Hematopoietic multipotent progenitor cell treated with erythropoietin and hydrocortisone succinate and interleukin-3 and kit ligand, for 4 days (in vitro differentiated cells): ENCODE measurements at regions not wholly inside any gene's neighbourhood (a gene's known extent, or its start where the extent isn't known, plus 50 kb on each side); places are given as distances from the start of the nearest gene placed in this dataset.
"Not testable (repeated sequence)": the region's sequence is repeated elsewhere in the genome, so short reads cannot be mapped to it uniquely, and the experiment has no call there.

Experiments used
- DNase-seq: peaks from one replicate; pipeline ENCODE4 v3.0.0-alpha.2; 2015

GRCh38 chr3:88412346-88412745, 262.6 kb downstream of the C3orf38 start:
- DNase-seq: no peak

- DNase-seq: no peak
Measured at GRCh38 chr3:88416436-88416835, 266.7 kb downstream of the C3orf38 start.

DNA sequence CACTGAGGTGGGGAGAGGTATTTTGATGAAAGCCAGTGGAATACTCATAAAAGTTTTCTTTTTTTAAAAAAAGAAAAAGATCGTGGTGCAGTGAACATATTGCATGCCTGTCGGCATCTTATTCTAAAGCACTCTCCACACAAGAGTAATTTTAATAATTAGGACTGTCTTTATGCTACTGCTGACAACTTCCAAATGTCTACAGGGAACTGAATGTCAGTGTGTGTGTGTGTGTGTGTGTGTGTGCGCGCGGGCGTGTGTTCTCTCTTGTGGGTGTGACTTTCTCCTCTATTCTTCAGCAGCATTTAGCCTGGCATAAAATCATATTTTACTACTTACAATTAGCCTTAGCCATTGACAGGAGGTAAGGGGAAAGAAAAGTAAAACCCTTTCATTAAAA, 268.5 kb downstream of the C3orf38 start:
- no peak for DNase-seq

DNA sequence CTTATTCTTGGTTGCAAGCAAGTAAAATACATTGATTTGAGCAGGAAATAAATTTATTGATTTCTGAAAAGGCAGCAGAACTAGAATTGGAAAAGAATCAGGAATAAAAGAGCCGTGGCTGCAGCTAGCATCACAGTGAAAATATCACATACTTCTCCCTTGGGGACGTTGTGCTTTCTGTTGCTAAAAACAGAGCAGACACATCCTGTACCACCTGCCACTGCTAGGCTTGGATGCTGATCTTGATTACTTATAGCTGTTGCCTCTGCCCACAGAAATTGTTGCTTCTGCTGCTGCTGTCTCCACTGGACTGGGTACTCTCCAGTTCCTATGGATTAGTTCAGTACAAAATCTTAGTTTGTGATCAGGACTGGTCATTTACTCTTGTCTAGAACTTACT, 283.8 kb downstream of the C3orf38 start:
- DNase-seq: no peak

- DNase-seq: no peak
Measured at GRCh38 chr3:88434001-88434400, 284.2 kb downstream of the C3orf38 start.

DNA sequence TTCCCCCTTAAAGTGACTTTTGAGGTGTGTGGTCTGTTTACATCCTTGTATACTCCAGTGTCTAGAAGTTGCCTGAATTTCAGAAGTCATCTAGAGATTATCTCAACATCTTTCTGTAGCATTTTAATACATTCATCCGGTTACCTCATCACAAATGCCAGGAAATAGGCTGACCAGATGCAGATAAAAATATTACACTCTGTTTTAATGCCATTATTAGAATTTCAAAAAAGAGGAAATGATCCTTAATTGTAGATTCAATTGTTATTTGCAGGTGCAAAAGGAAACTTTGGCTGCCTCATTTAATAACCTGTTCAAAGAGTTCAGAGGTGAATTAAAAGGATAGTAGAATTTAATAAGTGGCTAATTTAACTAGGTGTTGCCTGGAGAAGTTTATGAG, 290.9 kb downstream of the C3orf38 start:
- no peak for DNase-seq

DNA sequence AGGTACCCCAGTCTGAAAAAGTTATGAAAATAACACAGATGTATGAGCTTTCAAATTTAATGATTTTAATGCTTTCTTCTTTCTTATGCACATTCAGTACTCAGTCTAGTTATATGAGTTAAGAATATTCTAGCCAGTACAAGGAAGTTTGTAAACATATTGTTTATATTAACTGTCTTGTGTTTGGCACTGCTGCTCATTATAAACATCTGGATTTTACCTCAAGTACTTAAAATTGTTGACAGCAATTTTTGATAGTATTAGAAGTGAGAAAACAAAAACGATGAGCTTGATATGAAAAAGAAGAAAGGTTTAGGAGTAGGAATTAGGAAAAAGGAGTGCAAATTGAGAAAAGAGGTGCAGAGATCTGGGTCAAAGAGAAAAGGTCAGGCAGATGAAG, 293.3 kb downstream of the C3orf38 start:
- DNase-seq: no peak

- no peak for DNase-seq
Measured at GRCh38 chr3:88444251-88444650, 294.5 kb downstream of the C3orf38 start.

- DNase-seq: no peak
Measured at GRCh38 chr3:88452228-88452627, 302.5 kb downstream of the C3orf38 start.

DNA sequence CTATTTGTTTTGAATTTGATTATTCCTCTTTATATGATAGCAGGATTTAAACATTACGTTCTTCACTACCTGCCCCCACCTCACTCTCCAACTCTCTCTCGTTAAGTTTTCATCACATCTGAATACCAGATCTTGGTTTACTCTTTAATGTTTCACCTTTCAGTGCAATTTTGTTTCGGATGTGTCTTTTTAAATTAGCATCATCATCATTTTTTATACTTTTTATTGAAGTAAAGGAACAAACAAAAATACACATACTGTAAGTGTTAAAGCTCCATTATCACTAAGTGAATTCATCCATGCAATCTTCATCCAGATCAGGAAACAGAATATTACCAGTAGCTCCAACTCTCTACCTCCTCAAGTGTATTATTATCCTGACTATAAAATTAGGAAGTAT, 310.6 kb downstream of the C3orf38 start:
- no peak for DNase-seq

DNA sequence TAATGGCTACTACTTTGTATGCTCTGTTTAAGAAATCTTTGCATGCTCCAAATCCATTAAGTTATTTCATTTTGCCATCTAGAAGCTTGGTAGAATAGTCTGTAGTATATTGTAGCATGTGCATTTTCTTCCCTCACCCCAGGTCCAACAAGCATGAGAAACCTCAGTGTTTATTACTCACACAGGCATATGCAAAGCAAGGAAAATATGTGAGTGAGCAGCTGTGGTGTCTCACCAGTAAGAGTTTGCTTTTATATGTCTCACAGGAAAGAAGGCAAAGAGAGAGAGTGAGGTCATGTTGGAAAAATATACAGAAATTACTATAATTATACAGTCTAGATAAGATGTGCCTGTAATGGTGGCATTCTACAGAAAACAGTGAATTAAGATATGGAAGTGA, 312.5 kb downstream of the C3orf38 start:
- DNase-seq: no peak

DNA sequence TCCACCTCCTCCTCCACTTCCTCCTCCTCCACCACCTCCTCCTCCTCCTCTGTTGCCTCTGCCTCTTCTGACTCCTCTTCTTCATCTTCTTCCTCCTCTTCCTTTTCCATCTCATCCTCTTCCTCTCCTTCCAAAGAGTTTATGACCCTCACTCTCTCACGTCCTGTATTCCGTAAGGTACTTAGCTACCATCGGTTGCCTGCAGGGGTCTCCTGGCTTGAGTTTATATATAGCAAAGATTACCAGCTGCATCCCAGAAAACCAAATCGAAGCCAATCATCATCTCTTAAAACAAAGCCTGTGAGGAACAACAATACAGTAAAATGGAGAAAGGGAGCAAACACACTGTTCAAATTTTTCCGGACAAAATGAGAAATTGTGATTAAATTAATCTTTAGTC, 317.4 kb downstream of the C3orf38 start:
- DNase-seq: no peak

GRCh38 chr3:88469216-88469615, 319.5 kb downstream of the C3orf38 start:
- no peak for DNase-seq

DNA sequence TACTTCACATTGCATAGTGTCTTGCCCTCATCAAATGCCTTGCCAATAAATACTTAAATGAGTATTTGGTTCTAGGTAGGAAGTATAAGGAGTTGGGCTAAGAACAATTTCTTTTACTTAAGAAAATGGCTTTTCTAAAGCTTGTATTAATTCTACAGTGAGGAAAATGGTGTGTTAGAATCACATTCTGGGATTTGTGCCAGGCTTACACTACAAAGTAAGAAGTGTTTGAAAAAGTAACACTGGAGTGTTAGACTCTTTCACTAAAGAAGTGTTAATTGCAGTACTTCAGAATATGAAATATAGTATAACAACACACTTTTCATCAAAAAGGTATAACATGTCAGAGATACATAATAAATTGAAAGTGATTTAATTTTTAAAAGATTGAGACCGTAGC, 328.7 kb downstream of the C3orf38 start:
- no peak for DNase-seq

DNA sequence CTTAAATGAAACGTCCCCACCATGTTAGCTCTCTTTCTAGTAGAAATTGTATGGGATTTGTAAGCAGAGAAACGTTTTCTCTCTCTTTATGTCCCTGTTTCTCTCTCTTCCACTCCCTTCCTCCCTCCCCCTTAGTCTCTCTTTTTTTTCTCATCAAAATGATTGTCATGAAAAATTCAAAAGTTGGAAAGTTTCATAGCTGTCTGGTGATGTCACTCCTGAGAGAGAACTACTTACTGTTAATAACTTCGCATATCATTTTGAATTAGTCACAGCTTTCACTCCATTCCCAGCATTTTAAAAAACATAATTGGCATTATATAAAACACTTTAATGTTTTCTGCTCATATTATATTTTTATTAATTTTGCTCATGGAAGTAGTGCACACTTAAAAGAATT, 331.1 kb downstream of the C3orf38 start:
- no peak for DNase-seq

GRCh38 chr3:88485001-88485400, 335.2 kb downstream of the C3orf38 start:
- no peak for DNase-seq

- not testable (repeated sequence) for DNase-seq
Measured at GRCh38 chr3:88508818-88509217, 359.1 kb downstream of the C3orf38 start.

DNA sequence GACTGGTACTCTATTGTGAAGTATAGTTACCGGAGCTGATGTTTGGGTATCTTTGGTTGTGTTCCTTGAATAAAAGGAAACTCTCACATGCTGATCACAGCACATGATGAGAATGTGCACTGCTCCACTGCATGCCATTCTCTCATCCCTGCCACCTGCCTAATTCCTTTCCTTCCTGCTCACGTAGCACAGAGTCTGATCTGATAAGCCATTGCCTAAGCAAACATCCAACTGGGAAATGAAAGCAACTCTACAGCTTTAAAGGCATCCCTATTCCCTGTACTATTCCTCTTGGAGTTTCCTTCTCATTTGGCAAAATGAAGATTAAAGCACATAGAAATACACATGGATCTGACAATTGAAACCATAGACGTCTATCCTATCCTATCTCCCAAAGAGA, 359.8 kb downstream of the C3orf38 start:
- DNase-seq: no peak

DNA sequence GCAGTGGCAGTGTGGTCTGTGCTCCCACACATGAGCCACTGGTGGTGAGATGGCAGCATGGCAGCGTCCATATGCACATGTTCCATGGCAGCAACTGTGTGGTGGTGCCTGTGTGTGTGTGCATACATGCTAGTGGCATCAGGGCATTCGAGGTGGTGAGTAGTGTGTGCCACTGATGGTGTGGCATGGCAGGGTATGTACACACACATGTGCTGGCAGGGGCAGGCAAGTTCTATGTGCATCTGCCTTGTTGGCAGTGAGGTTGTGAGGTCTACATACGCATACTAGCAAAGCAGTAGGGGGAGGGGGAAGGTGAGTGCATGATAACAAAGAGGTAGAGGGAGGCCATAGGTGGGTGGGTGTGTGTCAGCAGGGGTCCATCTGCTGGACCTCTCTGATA, 378.7 kb downstream of the C3orf38 start:
- no peak for DNase-seq

GRCh38 chr3:88534534-88534933, 384.8 kb downstream of the C3orf38 start:
- no peak for DNase-seq

- DNase-seq: no peak
Measured at GRCh38 chr3:88535563-88535962, 385.8 kb downstream of the C3orf38 start.

DNA sequence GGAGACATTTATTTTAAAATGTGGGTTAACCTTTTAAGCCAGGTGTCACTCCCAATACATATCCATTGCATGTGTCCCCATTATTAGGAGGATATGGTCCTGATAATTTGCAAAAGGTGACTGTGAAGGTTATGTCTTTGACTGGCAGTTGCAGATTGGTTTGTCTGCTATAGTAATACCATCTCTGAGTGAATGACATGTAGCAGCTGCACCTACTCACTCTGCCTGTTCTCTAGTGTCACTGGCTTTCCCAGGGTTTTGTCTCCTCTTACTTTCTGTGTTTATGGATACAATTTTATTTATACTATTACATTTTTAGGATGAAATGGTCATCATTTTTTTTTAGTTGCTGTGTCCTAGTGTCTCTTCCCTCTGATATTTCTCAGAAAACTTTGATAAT, 393.2 kb downstream of the C3orf38 start:
- no peak for DNase-seq

DNA sequence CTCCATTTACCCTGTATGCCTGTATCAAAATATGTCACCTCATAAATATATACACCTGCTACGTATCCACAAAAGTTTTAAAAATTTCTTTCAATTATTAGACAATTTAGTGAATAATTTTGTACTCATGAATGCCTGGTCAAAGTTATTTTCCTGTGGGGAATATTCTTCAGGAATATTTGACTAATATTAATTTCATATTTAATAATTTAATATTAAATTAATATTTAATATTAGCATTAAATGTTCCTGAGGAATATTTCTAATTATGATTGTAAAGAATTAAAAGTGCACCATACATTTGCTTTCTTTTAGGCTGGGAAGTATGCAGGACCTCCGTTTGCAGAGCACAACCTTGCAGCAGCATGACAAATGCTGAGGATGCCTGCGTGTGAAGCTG, 422.7 kb downstream of the C3orf38 start:
- no peak for DNase-seq

GRCh38 chr3:88573472-88573871, 423.7 kb downstream of the C3orf38 start:
- no peak for DNase-seq

- DNase-seq: no peak
Measured at GRCh38 chr3:88574146-88574545, 424.4 kb downstream of the C3orf38 start.

DNA sequence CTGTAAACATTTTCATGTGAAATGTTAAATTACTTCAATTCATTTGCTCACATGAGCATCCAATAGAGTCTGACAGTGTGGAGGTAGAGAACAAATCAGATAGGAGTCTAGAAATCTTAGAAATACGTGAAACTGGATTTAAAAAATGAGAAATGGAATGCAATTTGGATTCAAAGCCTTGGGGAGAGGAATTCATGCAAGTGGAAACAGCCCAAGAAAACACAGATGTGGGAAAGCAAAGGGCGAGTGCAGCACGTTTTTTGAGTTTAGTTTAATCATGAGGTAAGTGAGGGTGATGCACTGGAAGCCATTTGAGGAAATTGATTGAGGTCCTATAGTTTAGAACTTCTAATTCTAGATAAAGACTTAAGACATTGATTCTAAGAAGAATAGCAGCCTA, 434.7 kb downstream of the C3orf38 start:
- DNase-seq: no peak
